ENCODE measurements at regions not wholly inside any gene's neighbourhood (a gene's known extent, or its start where the extent isn't known, plus 50 kb on each side); places are given as distances from the start of the nearest gene placed in this dataset.

GRCh38 chr5:31036411-31036810, 157.1 kb upstream of the CDH6 start:
- no peak for TF ChIP-seq CTCF (IDR thresholded peaks at IDR 0.05; ENCODE audit: low read depth, low read length, poor library complexity, severe bottlenecking)
- TF ChIP-seq EZH2phosphoT487 (IDR thresholded peaks at IDR 0.05; ENCODE audit: borderline replicate concordance, low read length), result no peak
